ENCODE measurements at regions not wholly inside any gene's neighbourhood (a gene's known extent, or its start where the extent isn't known, plus 50 kb on each side); places are given as distances from the start of the nearest gene placed in this dataset.
"Not testable (repeated sequence)": the region's sequence is repeated elsewhere in the genome, so short reads cannot be mapped to it uniquely, and the experiment has no call there.

DNA sequence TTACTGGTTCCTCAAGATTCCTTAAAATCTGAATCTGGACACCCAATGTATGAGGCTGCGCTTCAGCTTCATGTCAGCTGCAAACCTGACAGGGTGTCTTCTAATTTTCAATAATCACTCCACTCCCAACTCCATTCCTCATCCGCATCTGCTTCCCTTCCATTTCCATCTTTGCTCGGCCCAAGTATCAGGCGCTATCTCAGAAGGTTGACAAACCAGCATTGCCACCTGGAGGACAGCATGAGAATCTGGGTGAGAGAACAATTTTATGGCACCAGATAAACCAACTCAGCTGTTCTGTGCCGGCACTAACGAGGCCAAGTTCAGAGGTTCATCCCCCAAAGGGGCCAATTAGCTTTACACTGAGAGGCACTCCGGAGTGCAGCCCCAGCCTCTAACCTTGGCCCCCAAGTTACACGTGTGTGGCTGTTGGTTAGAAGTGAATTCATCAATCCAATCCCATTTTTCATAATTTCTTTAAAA lies 79.1 kb upstream of the LMO2 start:
- peak; percentile 57 for DNase-seq

DNA sequence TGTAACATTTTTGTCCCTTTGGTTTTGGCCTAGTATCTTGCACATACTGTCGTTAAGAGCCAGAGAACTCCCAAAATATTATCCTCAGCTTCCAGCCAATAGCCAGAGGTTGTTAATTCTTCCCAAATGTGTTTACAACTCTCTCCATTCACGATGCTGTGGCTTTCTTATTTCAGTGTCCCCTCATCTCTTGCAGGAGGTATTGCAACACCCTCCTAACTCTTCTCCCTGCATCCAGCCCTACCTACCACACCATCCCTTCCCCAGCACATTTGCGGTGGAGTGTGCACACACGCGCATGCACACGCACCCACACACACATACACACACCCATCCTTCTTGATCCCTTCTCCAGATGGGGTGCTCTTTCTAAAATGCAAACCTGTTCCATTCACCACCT lies 75.6 kb upstream of the LMO2 start:
- DNase-seq = no peak

DNA sequence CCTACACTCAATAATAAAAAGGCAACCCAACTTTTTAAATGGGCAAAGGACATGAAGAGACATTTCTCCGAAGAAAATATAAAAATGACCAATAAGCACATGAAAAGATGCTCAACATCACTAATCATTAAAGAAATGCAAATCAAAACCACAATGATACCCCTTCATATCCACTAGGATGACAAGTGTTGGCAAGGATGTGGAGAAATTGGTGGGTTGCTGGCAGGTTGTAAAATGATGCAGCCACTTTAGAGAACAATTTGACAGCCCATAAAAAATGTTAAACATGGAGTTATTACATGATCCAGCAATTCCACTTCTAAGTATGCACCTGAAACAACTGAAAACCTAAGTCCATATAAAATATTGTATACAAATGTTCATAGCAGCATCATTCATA lies 73.2 kb upstream of the LMO2 start:
- no peak for DNase-seq

DNA sequence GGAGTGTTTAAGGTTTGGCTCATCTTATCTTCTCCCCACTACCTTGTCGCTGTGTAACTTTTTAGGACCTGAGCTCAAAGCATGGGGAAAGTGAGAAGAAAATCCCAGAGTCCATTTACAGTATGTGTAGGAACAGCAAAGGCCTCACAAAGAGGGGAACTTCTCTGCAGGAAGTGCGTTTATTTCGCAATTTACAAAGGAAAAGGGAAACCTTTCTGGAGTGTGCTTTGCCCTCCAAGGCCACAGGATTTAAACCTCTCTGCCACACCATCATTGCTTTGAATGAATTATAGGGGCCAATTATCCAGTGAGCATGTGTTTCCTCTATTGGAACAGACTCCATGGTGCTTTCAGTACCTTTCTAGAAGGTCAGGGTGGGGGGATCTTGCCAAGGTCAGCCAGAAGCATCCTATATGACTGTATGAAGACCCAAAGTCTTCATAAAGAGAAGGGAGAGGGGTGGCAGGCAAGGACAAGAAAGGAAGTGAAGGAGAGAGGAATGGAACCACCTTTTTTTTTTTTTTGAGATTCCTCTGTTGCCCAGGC lies 68.1 kb upstream of the LMO2 start:
- no peak for DNase-seq

DNA sequence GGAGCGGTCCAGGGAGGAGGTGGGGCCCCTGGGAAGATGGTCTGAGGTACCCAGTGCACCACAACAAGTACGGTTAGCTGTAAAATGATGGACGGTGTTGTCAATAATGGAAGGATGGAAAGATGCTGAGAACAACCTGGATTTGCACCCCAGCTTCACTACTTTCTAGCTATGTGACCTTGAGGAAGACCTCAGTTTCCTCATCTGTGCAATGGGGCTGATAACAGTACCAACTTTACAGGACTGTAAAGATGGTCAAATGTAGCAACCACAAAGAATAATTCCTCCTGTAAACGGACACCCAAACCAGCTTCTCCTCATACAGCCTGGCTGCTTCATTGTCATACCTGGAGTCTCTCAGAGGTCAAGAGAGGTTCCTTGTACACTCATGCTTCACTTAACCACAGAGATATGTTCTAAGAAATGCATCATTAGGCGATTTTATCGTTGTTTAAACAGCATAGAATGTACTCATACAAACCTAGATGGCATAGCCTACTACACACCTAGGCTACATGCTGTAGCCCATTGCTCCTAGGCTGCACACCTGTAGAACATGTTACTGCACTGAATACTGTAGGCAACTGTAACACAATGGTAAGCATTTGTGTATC lies 65.5 kb upstream of the LMO2 start:
- no peak for DNase-seq

DNA sequence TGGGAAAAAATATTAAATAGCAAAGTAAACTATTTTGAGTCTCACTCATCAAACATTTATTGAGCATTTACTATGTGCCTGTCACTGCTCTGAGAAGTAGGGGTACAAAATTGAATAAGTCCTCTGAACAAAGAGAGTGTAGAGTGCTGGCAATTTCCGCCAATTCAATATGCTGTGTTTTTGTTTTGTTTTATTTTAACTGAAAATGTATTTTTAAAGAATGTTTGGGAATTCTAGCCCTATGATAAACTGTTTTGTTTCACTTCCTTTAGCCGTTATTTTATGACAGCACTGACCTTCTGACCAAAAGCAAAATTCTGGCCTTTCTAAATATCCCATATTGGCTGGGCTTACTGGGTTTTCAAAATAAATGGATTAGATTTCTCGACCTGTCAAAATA lies 64.7 kb upstream of the LMO2 start:
- no peak for DNase-seq

DNA sequence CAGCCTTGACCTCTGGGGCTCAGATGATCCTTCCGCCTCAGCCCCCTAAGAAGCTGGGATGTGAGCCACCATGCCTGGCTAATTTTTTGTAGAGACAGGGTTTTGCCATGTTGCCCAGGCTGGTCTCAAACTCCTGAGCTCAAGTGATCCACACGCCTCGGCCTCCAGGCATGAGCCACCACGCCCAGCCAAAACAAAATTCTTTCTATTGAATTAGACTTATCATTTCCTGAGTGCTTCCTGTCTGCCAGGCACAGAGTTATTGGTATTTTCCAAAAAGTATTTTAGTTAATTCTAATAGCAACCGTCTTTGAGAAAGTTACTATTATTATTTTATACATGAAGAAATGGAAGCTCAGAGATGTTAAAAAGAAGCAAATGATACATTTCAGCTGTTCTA lies 61.4 kb upstream of the LMO2 start:
- no peak for DNase-seq

DNA sequence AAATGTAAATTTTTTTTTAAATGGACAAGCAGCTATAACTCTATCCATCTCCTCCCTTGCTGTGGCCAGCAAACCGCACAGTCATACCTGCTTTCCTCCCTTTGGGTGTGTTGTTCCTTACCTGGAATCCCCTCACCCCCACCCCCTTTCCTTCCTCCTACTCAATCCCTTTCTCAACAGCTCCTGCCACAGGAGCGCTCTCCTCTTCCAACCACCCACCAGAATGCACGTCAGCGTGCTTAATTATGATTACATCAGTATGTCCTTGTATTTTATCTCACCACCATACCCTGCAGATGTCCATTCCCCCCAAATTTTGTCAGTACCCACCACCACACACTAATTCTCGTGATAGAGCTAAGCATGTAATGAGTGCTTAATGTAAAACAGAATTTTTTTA lies 60.9 kb upstream of the LMO2 start:
- DNase-seq = no peak

DNA sequence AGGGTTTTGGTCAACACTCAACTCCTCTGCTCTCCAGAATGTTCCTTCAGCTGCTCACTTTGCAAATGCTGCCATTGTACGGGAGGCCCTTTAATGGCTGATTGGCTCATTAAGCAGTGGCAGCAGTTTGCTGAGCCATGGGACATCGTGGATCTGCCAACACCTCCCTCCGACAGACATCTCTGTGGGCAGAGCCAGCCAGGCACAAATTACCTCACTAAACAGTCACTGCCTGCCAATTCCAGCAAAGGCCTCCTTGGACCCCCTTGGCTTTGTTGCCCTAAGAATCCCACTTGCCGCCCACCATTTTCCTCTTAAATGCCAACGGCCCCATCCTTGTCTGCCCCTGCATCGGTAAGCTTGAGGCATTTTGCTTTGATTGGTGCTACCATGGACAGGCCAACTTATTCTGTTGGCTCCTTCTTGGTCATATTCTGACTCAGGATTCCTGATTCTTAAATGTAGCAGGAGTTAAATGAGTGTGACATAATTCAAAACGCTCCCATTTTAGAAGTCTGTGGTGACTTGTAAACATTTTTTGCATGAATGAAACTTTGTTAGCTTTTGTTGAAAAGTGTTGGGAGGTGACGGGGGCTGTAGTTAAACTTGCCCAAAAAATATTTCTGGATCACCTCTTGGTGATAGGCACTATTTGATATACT lies 57.5 kb upstream of the LMO2 start:
- no peak for DNase-seq

DNA sequence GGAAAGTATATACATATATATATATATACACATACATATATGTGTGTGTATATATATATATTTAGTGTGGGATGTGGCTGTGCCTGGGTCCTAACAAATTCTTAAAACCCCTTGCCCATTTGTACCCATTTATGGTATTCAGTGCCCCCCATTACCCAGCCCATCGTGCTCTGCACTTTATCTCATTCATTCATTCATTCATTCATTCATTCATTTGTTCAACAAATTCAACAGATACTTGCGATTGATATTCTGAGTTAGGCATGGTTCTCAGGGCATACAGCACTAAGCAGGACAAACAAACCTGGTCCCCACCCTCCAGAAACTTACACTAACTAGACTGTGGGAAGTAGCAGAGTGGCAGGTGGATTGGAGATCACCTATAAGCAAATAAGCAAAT lies 56.6 kb upstream of the LMO2 start:
- DNase-seq = no peak

DNA sequence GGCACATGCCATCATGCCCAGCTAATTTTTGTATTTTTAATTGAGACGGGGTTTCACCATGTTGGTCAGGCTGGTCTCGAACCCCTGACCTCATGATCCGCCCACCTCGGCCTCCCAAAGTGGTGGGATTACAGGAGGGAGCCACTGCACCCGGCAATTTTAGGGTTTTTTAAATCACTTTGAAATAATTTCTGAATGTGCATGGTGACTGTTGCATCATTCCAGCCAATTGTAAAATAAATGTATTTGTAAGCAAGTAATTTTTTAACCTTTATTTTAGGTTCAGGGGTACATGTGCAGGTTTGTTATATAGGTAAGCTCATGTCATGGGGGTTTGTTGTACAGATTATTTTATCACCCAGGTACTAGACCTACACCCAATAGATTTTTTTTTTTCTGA lies 56.0 kb upstream of the LMO2 start:
- DNase-seq = not testable (repeated sequence)

DNA sequence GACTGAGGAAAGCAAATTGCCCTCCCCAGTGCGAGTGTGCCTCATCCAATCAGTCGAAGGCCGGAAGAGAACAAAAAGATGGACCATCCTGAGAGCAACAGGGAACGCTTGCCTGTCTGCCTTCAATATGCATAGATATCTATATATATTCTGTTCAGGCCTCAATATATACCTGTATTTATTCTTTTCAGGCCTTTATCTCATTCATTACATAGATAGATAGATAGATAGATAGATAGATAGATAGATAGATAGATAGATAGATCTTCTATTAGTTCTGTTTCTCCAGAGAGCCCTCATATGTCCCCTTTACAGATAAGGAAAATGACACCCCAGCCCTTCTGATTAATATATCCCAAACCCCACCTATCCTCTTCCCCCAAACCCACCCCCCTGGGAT lies 55.1 kb upstream of the LMO2 start:
- DNase-seq = no peak

DNA sequence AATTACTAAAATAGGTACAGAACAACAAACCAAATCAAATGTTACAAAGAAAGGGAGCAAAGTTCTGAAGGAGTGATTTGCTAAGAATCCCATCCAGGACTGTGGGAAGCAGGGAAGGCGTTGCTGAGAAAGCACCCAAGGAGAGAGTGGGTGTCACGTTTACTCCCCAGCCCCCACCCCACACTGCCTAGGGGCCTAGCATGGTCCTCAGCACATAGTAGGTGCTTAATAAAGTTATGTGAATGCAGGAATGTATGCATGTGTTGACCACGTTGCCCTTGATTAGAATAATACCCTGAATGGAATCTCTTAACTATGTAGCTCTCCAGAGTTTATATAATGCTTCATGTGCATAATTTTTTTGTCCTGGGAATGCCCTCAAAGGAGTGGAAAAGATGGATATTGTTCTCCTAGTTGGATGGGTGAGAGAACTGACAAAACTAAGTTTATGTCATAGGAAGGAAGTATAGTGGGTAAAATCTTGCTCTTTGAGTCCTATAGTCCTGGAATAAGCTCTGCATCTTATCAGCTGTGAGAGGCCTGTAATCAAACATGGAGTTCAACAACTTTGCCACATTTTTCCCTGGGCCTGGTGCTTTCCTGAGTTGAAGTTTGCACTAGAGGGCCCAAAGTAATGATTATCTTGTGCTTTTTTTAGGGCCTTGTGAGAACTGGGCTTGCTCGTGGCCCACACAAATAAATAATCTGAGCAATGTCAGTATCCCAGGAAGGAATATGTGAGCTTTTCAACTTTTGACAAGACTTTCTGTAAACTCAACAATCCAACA lies 53.8 kb upstream of the LMO2 start:
- no peak for DNase-seq

DNA sequence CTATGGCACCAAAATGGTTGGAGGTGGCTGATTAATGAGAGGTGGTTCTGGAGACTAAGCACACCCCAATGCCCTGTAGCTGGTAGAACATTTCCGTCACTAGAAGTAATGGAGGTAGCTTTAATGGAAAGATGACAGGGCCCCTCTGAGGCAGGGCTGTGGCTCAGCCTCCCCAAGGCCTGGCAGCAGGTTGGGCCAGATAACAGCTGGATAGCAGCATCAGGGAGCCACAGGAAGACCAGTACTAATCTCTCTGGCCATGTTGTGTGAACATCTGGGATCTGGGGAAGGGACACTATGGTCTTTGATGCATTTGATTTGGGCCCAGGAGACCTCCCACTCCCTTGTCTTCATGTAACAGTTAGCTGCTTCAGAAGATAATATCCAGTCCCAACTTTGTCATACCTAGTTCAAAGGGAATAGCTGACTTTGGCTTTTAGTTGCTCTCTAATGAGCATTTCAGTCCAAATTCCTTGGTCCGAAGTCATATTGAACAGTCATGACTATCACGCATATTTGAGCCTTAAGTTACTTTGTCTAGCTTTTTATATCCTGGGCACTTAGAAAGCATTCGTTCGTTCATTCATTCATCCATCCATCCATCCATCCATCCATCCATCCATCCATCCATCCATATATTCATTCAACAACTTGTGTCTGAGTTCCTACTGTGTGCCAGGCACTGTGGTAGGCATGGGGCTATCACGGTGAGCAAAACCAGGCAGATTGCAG lies 53.0 kb upstream of the LMO2 start:
- no peak for DNase-seq

DNA sequence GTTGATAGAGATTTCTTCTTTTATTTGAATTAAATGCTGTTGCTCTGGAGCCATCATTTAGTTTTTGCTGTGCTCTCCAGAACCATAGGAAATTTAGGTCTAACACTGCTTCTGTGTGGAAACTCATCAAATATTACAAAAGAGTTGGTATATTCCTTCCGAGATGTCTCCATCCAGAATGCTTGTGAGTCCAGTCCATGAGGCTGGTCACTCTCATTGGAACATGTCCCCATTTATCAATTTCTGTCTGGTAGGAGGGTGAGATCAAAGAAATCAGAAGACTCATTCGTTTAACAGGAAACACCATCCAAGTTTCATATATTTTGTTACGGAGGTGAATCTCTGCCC lies 52.4 kb upstream of the LMO2 start:
- DNase-seq = no peak

DNA sequence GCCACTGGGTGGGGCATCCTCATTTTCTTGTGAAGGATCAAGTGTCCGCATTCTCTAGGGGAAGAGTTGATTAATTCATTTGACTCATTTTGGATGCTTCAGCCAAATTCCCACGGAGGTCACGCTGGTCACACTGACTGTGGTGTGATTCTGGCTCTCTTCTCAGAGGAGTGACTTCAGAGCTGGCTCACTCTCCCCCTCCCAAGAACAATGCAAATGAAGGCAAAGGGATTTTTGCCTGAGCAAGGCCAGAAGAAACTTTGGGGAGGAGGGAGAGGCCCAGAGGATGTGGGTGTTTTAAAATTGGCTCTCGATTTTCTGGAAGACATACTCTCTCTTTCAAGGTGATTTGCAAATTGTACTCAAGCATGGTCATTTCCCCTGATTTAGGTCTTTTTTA lies 51.1 kb upstream of the LMO2 start:
- peak; percentile 72 for DNase-seq

DNA sequence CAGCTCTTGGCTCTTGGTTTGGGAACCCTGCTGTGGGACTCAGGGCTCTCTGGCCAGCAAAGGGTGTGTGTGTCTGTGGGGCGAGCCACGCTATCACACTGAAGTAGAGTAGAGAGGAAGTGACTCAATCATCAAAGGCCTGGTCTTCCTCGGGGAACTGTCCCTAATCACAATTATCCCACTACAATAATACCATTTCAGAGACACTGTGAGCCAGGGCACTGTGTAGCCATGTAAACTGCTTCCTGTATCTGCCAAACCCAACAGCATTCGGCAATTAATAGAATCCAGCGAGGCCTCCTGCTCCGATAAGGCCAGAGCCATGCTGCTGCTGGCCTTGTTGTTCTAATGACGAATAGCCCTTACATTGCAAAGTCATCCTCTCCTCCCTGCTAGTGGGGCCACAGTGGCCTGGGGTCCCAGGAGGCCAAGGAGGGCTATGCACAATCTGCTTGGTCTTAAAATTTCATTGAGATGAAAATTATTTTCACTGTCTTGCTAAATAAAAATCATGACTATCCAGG lies 49.8 kb upstream of the LMO2 start:
- DNase-seq = peak; percentile 43
